ENCODE measurements at regions not wholly inside any gene's neighbourhood (a gene's known extent, or its start where the extent isn't known, plus 50 kb on each side); places are given as distances from the start of the nearest gene placed in this dataset.

- TF ChIP-seq EZH2 (IDR thresholded peaks at IDR 0.05) = no peak
- TF ChIP-seq POLR2AphosphoS5 (IDR thresholded peaks at IDR 0.05; ENCODE audit: borderline replicate concordance, low read depth, low read length) = no peak
These were observed 258.1 kb upstream of the C1orf87 start for GRCh38 chr1:60331647-60332046.

All from SK-N-MC (cell line).